HL-60/S4 treated with retinoic acid at 250 ng/mL for 4 days and 3 days (cell line): ENCODE measurements at regions not wholly inside any gene's neighbourhood (a gene's known extent, or its start where the extent isn't known, plus 50 kb on each side); places are given as distances from the start of the nearest gene placed in this dataset.

ENCODE experiments used
- in situ Hi-C: fragments of 300-500 bp; cut with MboI; formaldehyde crosslinking; loops from 2 replicates; pipeline ENCODE4 v1.7.0; 2022; ENCODE audit warnings: low sequenced_read_pairs

- in situ Hi-C loops: no loop called here
These were observed 622.1 kb downstream of the PLPP3 start for GRCh38 chr1:55957276-55957675.

- in situ Hi-C loops: no loop called here
These were observed 624.2 kb downstream of the PLPP3 start for GRCh38 chr1:55955016-55955621.

- in situ Hi-C loops: no loop called here
These were observed 628.1 kb downstream of the PLPP3 start for GRCh38 chr1:55951291-55951690.

GRCh38 chr1:55947446-55947845, 631.9 kb downstream of the PLPP3 start:
- in situ Hi-C loops: no loop called here

GRCh38 chr1:55943721-55944435, 635.5 kb downstream of the PLPP3 start:
- in situ Hi-C loops: no loop called here

GRCh38 chr1:55943012-55943411, 636.4 kb downstream of the PLPP3 start:
- in situ Hi-C loops: no loop called here

GRCh38 chr1:55939866-55940265, 639.5 kb downstream of the PLPP3 start:
- in situ Hi-C loops: no loop called here

GRCh38 chr1:55938861-55939260, 640.5 kb downstream of the PLPP3 start:
- in situ Hi-C loops: no loop called here

GRCh38 chr1:55938376-55938850, 641.0 kb downstream of the PLPP3 start:
- in situ Hi-C loops: no loop called here

GRCh38 chr1:55937840-55938375, 641.5 kb downstream of the PLPP3 start:
- in situ Hi-C loops: no loop called here

GRCh38 chr1:55935236-55935635, 644.1 kb downstream of the PLPP3 start:
- in situ Hi-C loops: no loop called here

GRCh38 chr1:55932402-55932801, 647.0 kb downstream of the PLPP3 start:
- in situ Hi-C loops: no loop called here

- in situ Hi-C loops: no loop called here
These were observed 648.1 kb downstream of the PLPP3 start for GRCh38 chr1:55931081-55931940.

GRCh38 chr1:55929652-55930051, 649.7 kb downstream of the PLPP3 start:
- in situ Hi-C loops: no loop called here

GRCh38 chr1:55928576-55928975, 650.8 kb downstream of the PLPP3 start:
- in situ Hi-C loops: no loop called here

- in situ Hi-C loops: no loop called here
These were observed 651.6 kb downstream of the PLPP3 start for GRCh38 chr1:55927702-55928290.

- in situ Hi-C loops: no loop called here
These were observed 652.4 kb downstream of the PLPP3 start for GRCh38 chr1:55926906-55927471.

GRCh38 chr1:55916907-55917306, 662.5 kb downstream of the PLPP3 start:
- in situ Hi-C loops: no loop called here

GRCh38 chr1:55916481-55916880, 662.9 kb downstream of the PLPP3 start:
- in situ Hi-C loops: no loop called here

- in situ Hi-C loops: no loop called here
These were observed 665.8 kb downstream of the PLPP3 start for GRCh38 chr1:55913565-55913964.

- in situ Hi-C loops: no loop called here
These were observed 666.9 kb downstream of the PLPP3 start for GRCh38 chr1:55912438-55912837.
